SK-N-SH (cell line): ENCODE measurements at regions not wholly inside any gene's neighbourhood (a gene's known extent, or its start where the extent isn't known, plus 50 kb on each side); places are given as distances from the start of the nearest gene placed in this dataset.
"Not testable (repeated sequence)": the region's sequence is repeated elsewhere in the genome, so short reads cannot be mapped to it uniquely, and the experiment has no call there.

Experiments
- CTCF ChIA-PET: fragments of 300-600, 350-600 bp; formaldehyde crosslinking; extraction: SDS; loops from one replicate; lab custom pipeline; 2021; lab: Yijun Ruan, JAX
- POLR2A ChIA-PET: fragments of 350-600 bp; sonication (Branson Sonifier 250); formaldehyde crosslinking; extraction: SDS; loops from one replicate; lab custom pipeline; 2020; ENCODE audit warnings: antibody characterized with exemption, inconsistent platforms; lab: Yijun Ruan, JAX
- DNase-seq: peaks from one replicate; pipeline ENCODE4 v3.0.0; 2012
- H2AFZ ChIP-seq: fragments of 200-600 bp; sonication (generic); 2 replicates; pipeline ENCODE4 v1.8.1; 2016; ENCODE audit warnings: antibody characterized with exemption, mild to moderate bottlenecking, low read depth
- H3F3A ChIP-seq: fragments of 200-600 bp; sonication (generic); replicated peaks from 2 replicates; pipeline ENCODE3; 2016; ENCODE audit warnings: antibody characterized with exemption, mild to moderate bottlenecking; ENCODE audit not compliant: insufficient read depth
- H3K27ac ChIP-seq, 2 experiments: fragments of 200-500 bp in 1 of 2; fragments of 200-600 bp in 1 of 2; sonication (Bioruptor generic) in 1 of 2; sonication (generic), shearing (Covaris generic) in 1 of 2; 2 replicates each; pipeline versions ENCODE4 v1.5.1 to v1.6.1; 2014 to 2016; ENCODE audit warnings: low read depth in 2 of 2, inconsistent platforms in 1 of 2, low read length in 1 of 2, mild to moderate bottlenecking in 1 of 2, mixed read lengths in 1 of 2
- H3K27me3 ChIP-seq: fragments of 200-600 bp; sonication (generic), shearing (Covaris generic); 2 replicates; pipeline ENCODE4 v1.6.1; 2016; ENCODE audit warnings: mixed run types; ENCODE audit not compliant: insufficient read depth
- H3K36me3 ChIP-seq, 2 experiments: fragments of 200-500 bp in 1 of 2; fragments of 200-600 bp in 1 of 2; sonication (Bioruptor generic) in 1 of 2; sonication (generic) in 1 of 2; replicated peaks in 1 of 2; 2 replicates each; pipeline versions ENCODE3 to v1.5.1; 2014 to 2016; ENCODE audit warnings: low read length in 1 of 2, mild to moderate bottlenecking in 1 of 2; ENCODE audit not compliant: insufficient read depth in 2 of 2, control insufficient read depth in 1 of 2
- H3K4me1 ChIP-seq, 2 experiments: fragments of 200-500 bp in 1 of 2; fragments of 200-600 bp in 1 of 2; sonication (Bioruptor generic) in 1 of 2; sonication (generic), shearing (Covaris generic) in 1 of 2; 2 replicates each; pipeline versions ENCODE4 v1.5.1 to v1.6.1; 2014 to 2016; ENCODE audit warnings: low read depth in 1 of 2, low read length in 1 of 2, mixed run types in 1 of 2; ENCODE audit not compliant: insufficient read depth in 2 of 2, control insufficient read depth in 1 of 2
- H3K4me2 ChIP-seq: fragments of 200-600 bp; sonication (generic), shearing (Covaris generic); 2 replicates; pipeline ENCODE4 v1.6.1; 2017; ENCODE audit warnings: mixed run types
- H3K4me3 ChIP-seq, 2 experiments: fragments of 200-500 bp in 1 of 2; fragments of 200-600 bp in 1 of 2; sonication (Bioruptor generic) in 1 of 2; sonication (generic), shearing (Covaris generic) in 1 of 2; 2 replicates each; pipeline versions ENCODE4 v1.5.1 to v1.8.1; 2014 to 2016; ENCODE audit warnings: low read depth in 2 of 2, inconsistent platforms in 1 of 2, low read length in 1 of 2, mild to moderate bottlenecking in 1 of 2, mixed read lengths in 1 of 2, moderate library complexity in 1 of 2
- H3K79me2 ChIP-seq: fragments of 200-600 bp; sonication (generic); 2 replicates; pipeline ENCODE4 v1.8.1; 2017; ENCODE audit warnings: mild to moderate bottlenecking; ENCODE audit not compliant: insufficient read depth
- H3K9ac ChIP-seq: fragments of 200-600 bp; sonication (generic); 2 replicates; pipeline ENCODE4 v1.6.1; 2017; ENCODE audit warnings: mixed run types
- H3K9me2 ChIP-seq: fragments of 200-600 bp; sonication (generic); 2 replicates; pipeline ENCODE4 v1.6.1; 2017; ENCODE audit warnings: mixed run types
- H3K9me3 ChIP-seq: fragments of 200-600 bp; sonication (generic); 2 replicates; pipeline ENCODE4 v1.6.1; 2017; ENCODE audit warnings: mixed run types, mild to moderate bottlenecking, moderate library complexity
- H4K20me1 ChIP-seq: fragments of 200-600 bp; sonication (generic); 2 replicates; pipeline ENCODE4 v1.6.1; 2017; ENCODE audit warnings: mild to moderate bottlenecking, mixed run types; ENCODE audit not compliant: insufficient read depth
- CTCF ChIP-seq: fragments of 200-600 bp; sonication (generic); IDR thresholded peaks from 2 replicates; pipeline ENCODE4 v1.6.1; 2017; ENCODE audit warnings: antibody characterized with exemption, mild to moderate bottlenecking, moderate library complexity
- ELF1 ChIP-seq: IDR thresholded peaks from 2 replicates; pipeline ENCODE4 v1.4.0; 2012
- FOSL2 ChIP-seq: IDR thresholded peaks from 2 replicates; pipeline ENCODE4 v1.4.0; 2012; ENCODE audit warnings: low read depth, mild to moderate bottlenecking, moderate library complexity, borderline replicate concordance
- FOXJ3 ChIP-seq: sonication (generic); formaldehyde crosslinking; IDR thresholded peaks from 2 replicates; pipeline ENCODE4 v1.5.1; 2020; ENCODE audit warnings: mild to moderate bottlenecking, missing genetic modification reagents
- JUND ChIP-seq: IDR thresholded peaks from 2 replicates; pipeline ENCODE4 v1.4.0; 2012
- MAX ChIP-seq: IDR thresholded peaks from 2 replicates; pipeline ENCODE4 v1.4.0; 2012; ENCODE audit warnings: low read depth
- MEF2A ChIP-seq: IDR thresholded peaks from 2 replicates; pipeline ENCODE4 v1.4.0; 2012; ENCODE audit warnings: low read depth, borderline replicate concordance
- RFX5 ChIP-seq: IDR thresholded peaks from 2 replicates; pipeline ENCODE4 v1.6.1; 2012; ENCODE audit warnings: mild to moderate bottlenecking, improper control_type of control experiment, low read length
- SMC3 ChIP-seq: IDR thresholded peaks from 2 replicates; pipeline ENCODE4 v1.6.1; 2012; ENCODE audit warnings: low read depth, low read length, improper control_type of control experiment
- USF2 ChIP-seq: fragments of 150-350 bp; IDR thresholded peaks from 2 replicates; pipeline ENCODE4 v1.6.1; 2017; ENCODE audit warnings: antibody characterized with exemption, low read length, low read depth, borderline replicate concordance
- small RNA-seq, 7 experiments: library from RNA; depleted of rRNA; stranded (forward); fragments of <200 nt; gene quantifications; one replicate each; pipeline ENCODE3, GENCODE V24; 2012

GRCh38 chr5:107724642-107725041, 53.9 kb upstream of the EFNA5 start (continued):
- no peak for TF ChIP-seq CTCF
- TF ChIP-seq SMC3: no peak
- no peak for TF ChIP-seq RFX5
- no peak for TF ChIP-seq FOSL2
- no peak for TF ChIP-seq MAX
- no peak for TF ChIP-seq MEF2A
- TF ChIP-seq JUND: no peak
- no peak for TF ChIP-seq ELF1
- no peak for TF ChIP-seq FOXJ3 (CRISPR knock-in tag)
- TF ChIP-seq USF2: no peak
- TF ChIP-seq, all 33 proteins: peak for 0

GRCh38 chr5:107721241-107721640, 50.5 kb upstream of the EFNA5 start:
- H3K9ac ChIP-seq, DNase-seq, POLR2A ChIA-PET, H3K4me3 ChIP-seq, H3K4me1 ChIP-seq, H3F3A ChIP-seq, H3K27ac ChIP-seq, H2AFZ ChIP-seq, H3K79me2 ChIP-seq, H3K27me3 ChIP-seq, H3K9me2 ChIP-seq, CTCF ChIA-PET, H3K4me2 ChIP-seq, H4K20me1 ChIP-seq, H3K36me3 ChIP-seq, H3K9me3 ChIP-seq: not testable (repeated sequence)

Small RNA genes in the stretch of these regions (small RNA-seq; reads per million reads assigned to genes)
- gene RN7SL782P: 0 reads per million in 7 experiments
